Suppressor macrophage (primary cell): ENCODE measurements at regions not wholly inside any gene's neighbourhood (a gene's known extent, or its start where the extent isn't known, plus 50 kb on each side); places are given as distances from the start of the nearest gene placed in this dataset.

Experiments used
- DNase-seq, 4 experiments: peaks; one replicate each; pipeline ENCODE4 v3.0.0-alpha.2; 2020 to 2022

- DNase-seq, result no peak
Measured at GRCh38 chrX:2640436-2641150, 50.5 kb upstream of the CD99 start.

DNA sequence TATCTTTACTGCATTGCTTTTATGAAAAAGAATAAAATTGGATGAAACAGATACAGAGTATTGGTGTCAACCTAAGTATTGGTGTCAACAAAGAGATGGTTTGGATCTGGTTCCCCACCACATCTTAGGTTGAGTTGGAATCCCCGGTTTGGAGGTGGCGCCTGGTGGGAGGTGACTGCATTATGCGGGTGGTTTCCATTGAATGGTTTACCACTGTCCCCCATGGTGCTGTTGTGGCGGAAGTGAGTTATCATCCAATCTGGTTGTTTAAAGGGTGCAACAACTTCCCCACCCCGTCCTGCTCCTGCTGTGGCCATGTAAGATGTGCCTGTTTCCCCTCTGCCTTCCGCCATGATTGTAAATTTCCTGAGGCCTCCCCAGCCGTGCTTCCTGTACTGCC, 52.8 kb upstream of the CD99 start:
- no peak for DNase-seq

DNA sequence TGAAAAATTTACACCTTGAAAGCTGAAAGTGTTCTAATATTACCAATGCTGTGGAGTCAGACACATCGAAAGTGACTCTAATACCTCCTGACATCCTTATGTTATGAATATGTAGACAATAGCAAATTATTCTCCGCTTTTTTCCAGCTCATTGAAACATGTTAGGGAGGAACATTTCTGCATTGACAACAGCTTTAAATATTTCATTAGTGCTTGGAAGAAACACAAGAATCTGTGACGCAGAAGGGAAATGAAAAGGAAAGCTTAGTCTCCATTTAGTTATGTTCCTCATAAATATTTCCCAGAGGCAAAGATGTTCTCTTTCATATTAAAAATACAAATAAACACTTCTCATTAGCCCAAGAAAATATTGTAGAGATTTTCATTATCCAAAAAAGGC, 55.8 kb upstream of the CD99 start:
- DNase-seq, result no peak

- DNase-seq, result peak in 1 of 4 experiments; percentile 18
Measured at GRCh38 chrX:2632533-2633504, 58.3 kb upstream of the CD99 start.

GRCh38 chrX:2631743-2632532, 59.2 kb upstream of the CD99 start:
- DNase-seq, result peak in 3 of 4 experiments; percentile 8 to 65 (median 52)

DNA sequence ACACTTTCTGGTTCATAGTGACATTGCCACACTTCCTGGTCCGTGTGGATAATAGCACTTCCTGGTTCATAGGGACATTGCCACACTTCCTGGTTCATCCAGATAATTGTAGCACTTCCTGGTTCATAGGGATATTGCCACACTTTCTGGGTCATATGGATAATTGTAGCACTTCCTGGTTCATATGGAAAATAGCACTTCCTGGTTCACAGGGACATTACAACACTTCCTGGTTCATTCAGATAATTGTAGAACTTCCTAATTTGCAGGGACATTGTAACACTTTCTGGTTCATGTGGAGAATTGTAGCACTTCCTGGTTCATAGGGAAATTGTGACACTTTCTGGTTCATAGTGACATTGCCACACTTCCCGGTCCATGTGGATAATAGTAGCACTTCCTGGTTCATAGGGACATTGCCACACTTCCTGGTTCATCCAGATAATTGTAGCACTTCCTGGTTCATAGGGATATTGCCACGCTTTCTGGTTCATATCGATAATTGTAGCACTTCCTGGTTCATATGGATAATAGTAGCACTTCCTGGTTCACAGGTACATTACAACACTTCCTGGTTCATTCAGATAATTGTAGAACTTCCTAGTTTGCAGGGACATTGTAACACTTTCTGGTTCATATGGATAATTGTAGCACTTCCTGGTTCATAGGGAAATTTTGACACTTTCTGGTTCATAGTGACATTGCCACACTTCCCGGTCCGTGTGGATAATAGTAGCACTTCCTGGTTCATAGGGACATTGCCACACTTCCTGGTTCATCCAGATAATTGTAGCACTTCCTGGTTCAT, 60.0 kb upstream of the CD99 start:
- peak in 2 of 4 experiments; percentile 9 to 41 for DNase-seq

GRCh38 chrX:2630008-2630934, 60.8 kb upstream of the CD99 start:
- DNase-seq, result peak in 1 of 4 experiments; percentile 33

- peak; percentile 10 to 66 (median 45) for DNase-seq
Measured at GRCh38 chrX:2629316-2630007, 61.6 kb upstream of the CD99 start.

DNA sequence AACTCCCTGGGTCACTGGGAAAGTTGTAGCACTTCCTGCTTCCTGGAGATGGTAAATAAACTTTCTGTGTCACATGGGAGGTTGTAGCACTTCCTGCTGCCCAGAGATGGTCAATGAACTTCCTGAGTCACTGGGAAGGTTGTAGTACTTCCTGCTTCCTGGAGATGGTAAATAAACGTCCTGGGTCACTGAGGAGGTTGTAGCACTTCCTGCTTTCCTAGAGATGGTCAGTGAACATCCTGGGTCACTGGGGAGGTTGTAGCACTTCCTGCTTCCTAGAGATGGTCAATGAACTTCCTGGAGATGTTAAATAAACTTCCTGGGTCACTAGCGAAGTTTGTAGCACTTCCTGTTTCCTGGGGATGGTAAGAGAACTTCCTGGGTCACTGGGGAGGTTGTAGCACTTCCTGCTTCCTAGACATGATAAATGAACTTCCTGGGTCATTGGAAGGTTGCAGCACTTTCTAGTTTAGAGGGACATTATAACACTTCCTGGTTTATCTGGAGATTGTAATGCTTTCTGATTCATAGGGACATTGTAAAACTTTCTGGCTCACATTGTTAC, 62.3 kb upstream of the CD99 start:
- no peak for DNase-seq

GRCh38 chrX:2627272-2627867, 63.7 kb upstream of the CD99 start:
- DNase-seq, result peak in 2 of 4 experiments; percentile 22 to 31

DNA sequence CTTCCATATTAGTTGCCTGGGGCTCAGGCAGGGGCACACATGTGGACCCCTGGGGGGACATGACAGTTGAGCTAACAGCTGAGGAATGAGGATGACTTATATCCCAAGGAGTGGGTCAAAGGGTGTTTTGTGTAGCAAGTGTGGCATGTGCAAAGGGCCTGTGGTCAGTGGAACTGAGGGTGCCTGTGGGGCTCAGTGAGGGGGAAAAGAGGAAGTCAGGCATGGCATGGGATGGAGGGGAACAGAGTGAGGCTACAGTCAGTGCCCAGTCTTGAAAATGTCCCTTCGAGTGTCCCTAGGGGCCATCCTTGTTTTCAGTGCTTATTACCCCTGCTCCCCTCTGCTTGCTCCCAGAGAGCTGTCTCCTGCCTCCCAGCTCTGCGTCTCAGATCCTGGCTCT, 64.3 kb upstream of the CD99 start:
- no peak for DNase-seq

DNA sequence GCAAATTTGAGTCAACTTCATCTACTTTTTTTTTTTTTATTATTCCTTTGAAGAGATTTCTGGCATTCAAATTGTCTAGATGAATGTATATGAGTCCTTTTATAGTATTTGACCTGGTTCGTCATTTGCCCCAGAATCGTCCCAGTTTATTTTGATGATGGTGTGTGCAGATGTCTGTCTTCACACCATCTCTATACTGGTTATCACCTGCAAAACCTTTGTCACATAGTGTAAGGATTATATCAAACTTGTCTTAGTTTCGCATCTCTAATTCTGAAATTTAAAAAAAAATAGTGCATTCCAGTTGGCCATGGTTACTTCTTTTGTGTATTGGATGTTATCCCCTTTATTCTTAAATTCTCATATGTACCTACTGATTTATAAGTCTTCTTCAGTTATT, 70.5 kb upstream of the CD99 start:
- DNase-seq, result no peak

GRCh38 chrX:2618516-2618915, 72.6 kb upstream of the CD99 start:
- DNase-seq, result peak; percentile 21 to 61 (median 42)

GRCh38 chrX:2614911-2615310, 76.2 kb upstream of the CD99 start:
- peak; percentile 75 to 91 (median 83) for DNase-seq

GRCh38 chrX:2610246-2611170, 80.6 kb upstream of the CD99 start:
- peak in 3 of 4 experiments; percentile 24 to 48 (median 44) for DNase-seq

DNA sequence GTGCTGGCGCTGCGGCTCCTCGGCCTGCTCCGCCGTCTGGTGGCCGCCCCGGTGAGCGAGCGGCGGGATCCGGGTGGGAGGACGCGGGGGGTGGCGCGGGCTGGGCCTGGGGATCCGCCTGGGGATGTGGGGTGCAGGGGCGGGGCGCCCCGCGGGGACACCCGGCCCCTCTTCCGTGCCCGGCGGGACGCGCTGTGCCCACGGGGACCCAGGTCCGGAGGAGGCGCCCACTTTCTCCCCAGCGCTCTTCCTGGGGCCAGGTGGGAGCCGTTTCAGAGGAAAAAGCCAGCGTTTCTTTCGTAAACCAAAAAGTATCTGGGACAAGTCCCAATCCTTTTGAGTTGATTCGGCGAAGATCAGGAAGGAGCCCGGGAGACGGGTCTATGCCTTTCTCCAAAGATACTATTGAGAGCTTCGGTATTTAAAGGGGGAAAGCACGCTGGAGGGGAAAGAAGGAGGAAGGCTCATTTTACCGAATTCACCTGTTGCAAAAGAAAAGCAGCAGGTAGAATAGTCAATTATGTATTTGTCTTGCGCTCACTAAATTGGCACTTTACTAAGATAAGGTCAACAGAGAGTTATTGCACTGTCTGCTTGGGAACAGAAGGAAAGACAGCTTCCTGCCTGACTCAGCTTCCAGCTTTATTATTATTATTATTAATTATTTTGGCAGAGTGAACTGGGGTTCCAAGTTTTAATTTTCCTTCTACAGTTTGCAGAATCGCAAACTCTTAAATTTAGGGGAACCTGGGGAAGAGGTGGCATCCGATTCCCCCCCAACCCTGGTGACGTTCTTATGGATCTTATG, 81.5 kb upstream of the CD99 start:
- peak in 1 of 4 experiments; percentile 16 for DNase-seq
